8988T (cell line): ENCODE measurements at regions not wholly inside any gene's neighbourhood (a gene's known extent, or its start where the extent isn't known, plus 50 kb on each side); places are given as distances from the start of the nearest gene placed in this dataset.
"Not testable (repeated sequence)": the region's sequence is repeated elsewhere in the genome, so short reads cannot be mapped to it uniquely, and the experiment has no call there.

Experiments used
- DNase-seq: peaks from one replicate; pipeline ENCODE4 v3.0.0; 2011

DNA sequence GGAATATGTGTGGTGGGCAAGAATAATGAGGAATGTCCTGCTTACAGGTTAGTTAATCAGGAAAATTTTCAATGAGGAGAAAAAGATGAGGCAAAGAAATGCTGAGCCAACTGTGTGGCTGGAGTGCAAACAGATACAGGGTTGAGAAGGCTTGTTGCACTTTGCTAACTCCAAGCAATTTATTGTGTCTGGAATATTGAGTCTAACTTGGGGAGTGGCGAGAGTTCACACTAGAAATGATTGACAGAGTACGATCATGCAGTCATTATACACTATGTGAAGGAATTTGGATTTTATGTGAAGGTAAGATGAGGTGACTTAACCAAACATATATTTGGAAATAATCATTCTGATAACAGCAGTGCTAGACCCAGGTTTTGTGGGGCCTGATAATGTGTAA, 185.0 kb upstream of the ELAC2 start:
- no peak for DNase-seq

DNA sequence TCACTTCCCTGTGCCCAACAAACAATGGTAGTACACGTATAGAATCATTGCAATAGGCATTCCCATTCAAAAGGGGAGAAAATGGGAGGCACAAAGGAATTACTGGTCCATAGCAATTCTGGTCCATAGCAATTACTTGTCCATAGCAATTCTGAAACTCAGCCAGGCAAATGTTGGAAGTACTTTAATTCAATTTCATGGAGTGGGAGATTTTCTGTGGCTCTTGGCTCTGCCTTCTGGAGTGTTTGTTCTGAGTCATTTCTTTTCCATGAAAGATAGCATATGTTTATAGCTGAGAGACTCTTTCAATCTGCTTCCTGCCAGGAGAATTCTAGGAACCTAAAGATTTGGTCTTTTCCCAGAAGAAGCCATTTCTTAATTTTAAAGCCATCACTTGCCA, 182.8 kb upstream of the ELAC2 start:
- DNase-seq, result no peak

DNA sequence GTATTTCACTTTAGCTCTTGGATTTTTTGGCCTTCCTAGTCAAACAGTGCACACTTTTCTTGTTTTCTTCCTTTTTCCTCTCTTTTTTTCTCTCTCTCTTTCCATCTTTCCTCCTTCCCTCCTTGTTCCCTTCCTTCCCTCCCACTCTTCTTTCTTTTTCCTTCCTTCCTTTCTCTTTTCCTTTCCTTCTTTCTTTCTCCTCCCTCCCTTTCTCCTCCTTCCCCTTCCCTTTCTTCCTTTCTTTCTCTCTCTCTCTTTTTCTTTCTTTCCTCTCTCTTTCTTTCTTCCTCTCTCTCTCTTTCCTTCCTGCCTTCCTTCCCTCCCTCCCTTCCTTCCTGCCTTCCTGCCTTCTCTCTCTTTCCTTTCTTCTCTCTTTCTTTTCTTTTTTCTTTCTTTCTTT, 181.6 kb upstream of the ELAC2 start:
- DNase-seq, result no peak

DNA sequence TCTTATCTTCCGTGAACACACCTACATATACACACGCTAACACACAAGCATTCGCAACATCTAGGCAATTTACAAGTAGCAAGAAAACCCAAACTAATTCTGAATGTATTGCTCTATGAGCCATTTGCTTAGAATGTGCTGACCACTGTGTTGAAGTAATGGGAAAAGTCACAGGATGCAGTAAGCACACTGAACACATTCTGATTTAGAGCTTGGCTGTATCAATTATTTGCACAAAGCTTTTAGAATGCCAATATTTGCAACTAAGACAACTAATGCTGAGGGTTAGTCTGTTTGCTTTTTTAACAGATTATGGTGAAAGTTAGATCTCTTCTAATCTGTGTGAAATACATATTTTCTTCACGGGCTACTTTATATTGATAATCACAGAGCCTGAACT, 179.8 kb upstream of the ELAC2 start:
- no peak for DNase-seq

DNA sequence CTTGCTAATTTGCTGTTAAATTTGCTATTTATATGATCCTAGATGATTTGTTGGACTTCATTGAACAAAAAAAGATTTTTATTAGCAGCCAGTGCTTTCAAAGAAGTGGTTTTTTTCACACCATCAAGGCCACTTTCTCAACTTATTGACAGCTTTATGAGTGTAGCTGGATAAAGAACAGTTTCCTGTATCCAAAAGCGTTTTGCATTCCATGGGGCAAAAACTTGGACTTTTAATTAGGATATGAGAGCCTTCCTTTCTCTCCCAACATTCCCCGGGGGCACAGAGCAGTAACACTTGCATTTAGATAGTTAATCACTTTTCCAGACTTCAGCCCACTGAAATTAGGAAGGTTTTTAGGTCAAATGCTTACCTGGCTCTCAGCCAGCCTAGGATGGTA, 177.1 kb upstream of the ELAC2 start:
- no peak for DNase-seq

DNA sequence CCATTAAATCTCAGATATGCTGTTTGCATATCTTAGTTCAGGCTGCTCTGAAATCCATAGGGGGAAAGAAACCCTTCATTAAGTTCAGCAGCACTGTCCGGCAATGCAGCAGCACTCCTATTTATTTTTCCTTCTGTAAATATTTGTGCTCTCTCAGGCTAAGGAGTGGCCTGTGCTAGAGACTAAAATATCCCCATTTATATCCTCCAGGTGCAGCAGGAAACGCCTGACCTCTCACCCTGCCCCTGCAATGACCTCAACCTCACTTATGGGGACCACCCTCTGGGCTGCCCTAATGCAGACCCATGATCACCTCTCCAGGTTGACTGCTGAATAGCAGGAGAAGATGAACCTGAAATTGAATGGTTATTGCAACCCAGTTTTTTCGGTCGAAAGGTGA, 165.0 kb upstream of the ELAC2 start:
- no peak for DNase-seq

DNA sequence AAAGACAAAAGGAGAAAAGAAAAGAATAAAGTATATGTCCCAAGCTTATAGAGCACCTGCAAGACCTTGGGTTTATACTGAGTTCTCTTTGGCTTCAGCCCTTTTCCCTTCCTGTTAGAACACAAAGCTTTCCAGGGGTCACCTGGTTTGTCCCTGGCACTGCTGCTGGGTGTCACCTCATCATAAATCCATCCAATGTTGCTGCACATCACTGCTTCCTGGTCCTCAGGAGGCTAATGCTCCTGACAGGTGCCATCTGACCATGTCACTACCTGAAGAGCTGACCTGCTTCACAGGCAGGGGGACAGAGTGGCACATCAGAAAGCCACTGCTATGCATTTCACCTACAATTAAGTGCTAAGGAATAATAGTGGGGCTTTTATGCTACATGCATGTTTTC, 164.6 kb upstream of the ELAC2 start:
- DNase-seq, result no peak

DNA sequence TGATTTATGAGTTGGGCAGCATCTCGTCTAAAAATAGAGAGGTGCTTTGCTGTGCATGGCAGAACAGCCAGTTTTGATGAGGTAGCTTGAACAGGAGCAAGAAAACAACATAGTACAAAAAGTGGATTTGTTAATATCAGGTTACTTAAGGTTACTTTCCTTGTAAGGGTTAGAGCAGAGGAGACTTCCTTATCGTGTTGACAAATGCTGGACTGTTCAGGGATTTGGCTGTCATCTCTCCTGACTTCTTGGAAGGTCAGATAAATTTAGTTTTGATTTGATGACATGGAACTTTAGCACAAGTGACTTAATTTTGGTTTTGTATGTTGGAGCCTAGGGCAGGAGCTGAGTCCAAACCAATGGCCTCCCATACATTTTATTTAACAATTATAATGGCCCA, 163.9 kb upstream of the ELAC2 start:
- DNase-seq, result no peak

DNA sequence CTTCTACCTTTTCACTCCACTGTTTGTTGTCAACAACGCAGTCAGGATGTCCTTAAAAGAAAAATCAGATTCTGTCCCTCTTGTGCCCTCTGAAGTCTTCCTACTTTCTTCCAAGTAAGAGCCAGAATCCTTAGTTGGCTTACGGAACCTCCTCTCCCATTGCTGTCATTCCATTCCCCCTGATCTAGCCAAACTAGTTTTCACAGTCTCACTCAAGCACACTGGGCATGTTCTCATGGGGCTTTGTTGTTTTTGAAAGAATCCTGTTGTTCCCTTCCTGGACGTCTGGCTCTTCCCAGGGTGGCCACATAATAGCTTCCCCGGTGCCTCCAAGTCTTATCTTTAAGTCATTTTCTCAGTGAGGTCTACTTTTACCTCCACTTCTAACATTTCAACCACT, 158.6 kb upstream of the ELAC2 start:
- DNase-seq, result no peak

DNA sequence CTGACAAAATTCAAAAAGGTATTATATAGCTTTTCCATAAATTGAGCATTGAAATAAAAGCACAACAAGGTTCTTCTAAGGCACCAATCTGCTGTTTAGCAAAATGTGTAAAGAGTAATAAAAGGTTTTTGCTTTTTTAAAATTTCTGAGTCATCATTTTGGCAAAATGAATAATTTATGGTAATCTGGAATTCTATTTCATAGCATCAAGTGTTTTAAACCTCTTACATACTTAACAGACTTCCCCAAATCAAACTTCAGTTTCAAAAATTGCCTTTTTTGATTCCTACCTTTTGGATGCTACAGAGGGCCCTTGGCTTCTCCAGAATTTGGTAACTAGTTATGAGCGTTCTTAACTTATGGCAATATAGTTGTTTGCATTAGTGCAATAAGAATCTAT, 154.0 kb upstream of the ELAC2 start:
- DNase-seq, result no peak

DNA sequence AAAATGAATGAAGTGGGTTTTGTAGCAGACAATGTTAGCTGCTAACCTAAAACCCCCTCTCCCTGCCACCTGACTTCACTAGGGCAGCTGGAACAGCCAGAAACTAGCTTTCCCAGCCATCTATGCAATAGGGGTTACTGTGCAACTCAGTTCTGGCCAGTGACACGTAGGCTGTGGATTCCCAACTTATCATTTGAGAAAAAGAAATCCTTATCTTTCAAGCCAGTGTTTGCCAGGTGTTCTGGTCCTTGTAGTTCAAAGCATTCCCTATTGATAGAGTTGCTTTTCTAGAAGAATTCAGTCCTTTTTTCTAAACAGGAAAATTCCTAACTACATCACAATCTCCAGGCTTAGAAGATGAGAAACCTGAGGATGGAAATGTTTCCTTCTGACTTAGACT, 144.5 kb upstream of the ELAC2 start:
- no peak for DNase-seq

DNA sequence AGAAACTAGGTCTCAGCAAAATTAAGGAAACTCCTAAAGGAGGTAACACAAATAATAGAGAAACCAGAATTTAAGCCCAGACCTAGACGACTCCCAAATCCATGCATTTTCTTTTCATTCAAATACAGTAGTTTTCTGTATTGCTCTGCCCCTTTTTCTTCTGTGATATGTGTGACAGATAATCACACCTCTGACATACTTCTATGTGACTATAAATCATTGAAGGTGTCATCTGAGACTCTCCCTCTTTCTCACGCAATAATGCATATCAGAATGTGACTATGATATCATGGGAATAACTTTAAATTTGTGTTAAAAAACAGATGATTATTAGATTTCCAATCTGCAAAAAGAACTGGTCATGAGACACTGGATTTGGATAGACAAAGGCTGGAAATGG, 143.0 kb upstream of the ELAC2 start:
- no peak for DNase-seq

DNA sequence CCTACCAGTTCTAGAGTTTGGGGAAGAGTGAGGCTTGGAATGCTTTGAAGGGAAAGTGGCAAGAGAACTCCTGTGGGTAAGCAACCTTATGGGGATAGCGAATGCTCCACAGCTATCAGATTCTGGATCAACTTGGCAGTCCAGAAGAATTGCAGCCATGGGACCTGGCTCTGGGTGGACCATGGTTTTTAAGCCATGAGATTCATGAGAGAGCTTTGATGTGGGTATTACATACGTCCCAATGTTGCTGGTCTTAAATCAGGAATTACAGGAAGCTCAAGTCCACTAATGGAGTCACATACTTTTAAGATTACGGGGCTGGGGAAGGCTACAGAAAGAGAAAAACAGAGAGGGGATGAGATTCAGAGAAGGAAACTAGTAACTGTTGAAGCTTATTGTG, 142.5 kb upstream of the ELAC2 start:
- DNase-seq, result no peak

DNA sequence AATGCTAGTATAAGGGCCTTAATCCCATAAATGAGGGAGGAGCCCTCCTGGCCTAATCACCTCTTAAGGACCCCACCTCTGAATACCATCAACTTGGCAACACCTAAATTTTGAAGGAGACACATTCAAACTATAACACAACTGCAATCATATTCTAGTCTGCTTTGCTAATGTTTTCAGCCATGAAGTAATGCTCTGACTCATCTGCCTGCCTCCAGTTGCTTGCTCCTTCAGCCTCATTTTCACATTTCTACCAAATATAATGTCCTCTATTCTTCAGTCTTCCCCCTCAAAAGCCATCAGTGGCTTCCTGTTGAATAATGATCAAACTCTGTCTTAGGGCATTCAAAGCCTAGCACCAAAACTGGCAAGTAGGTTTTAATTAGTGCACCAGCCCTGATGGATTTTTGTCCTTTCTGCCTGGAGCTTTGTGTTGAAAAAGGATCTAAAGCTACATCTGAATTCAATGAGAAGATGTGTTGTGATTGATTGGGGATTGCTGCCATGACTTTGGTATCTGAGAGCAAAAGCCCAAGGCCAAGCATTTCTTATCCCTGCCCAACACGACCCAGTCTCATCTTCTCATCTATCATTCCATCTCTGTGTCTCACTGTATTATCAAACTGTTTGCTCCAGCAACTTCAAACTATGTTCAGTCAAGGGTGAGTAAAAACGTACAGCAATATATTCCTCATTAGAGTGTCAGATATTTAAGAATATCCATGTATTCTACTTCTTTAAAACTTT, 140.8 kb upstream of the ELAC2 start:
- no peak for DNase-seq

DNA sequence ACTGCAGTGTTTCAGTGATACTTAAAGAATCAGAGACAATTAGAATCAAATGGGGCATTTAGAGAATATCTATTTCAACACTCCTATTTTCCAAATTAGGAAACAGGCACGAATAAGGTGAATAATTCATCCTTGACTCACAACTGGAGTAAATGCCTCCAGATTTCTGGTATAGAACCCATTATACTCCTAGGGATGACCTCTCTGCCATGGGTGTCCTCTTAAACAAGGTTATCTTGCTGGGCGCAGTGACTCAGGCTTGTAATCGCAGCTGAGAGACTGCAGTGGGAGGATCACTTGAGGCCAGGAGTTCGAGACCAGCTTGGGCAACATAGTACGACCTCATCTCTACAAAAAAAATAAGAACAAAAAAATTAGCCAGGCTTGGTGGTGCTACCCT, 139.8 kb upstream of the ELAC2 start:
- DNase-seq, result no peak

DNA sequence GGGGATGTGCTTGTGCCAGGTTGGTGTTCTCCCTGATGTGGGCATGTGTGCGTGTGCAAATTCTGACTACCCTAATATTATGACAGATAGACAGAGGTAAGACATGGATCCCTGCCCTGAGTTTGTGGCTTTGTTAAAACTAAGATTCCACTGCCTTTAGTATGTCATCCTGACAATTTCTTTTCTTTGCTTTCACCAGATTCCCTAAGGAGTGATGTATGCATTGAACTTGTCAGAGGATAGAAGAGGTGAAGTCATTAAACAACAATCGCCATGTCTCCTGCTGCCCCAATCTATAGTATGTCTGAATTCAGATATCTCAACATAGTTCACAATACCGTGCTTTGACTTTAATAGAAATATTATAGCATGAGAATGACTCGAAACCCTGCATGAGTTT, 137.1 kb upstream of the ELAC2 start:
- DNase-seq, result no peak

DNA sequence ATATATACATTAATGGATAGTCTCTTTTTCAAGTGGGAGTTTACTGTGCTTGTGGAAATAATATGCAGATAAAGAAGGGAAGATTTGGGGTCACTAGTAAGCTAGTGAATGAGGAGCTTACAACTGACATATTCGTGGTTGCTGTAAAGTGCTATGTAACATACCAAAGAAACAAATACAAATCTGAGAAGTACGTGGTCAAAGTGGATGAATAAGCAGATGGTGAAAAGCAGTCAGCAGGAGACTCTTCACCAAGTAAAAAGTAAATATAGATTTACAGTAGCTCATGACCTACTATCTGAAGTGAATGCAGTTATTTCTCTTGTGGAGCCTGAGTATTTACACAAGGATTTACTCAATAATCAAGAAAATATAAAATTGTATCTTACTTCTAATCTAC, 136.6 kb upstream of the ELAC2 start:
- DNase-seq, result no peak

DNA sequence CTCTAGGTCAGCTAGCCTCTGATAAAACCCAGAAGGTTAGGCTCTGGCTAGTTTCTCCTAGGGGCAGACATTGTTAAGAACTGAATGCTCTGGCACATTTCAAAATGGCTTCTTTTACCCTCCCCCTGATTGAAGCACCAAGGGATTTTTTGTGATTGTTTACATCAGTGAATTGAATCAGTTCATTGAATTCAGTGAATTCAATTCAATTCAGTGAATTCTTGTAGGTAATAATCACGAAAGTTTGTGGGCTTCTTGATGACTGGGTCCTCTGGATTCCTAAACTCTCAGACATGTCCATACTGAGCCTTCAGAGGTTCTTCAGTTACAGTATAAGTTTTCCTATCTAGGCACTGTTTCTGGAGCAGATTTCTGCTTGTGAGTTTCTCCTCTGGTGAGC, 135.2 kb upstream of the ELAC2 start:
- DNase-seq, result no peak

DNA sequence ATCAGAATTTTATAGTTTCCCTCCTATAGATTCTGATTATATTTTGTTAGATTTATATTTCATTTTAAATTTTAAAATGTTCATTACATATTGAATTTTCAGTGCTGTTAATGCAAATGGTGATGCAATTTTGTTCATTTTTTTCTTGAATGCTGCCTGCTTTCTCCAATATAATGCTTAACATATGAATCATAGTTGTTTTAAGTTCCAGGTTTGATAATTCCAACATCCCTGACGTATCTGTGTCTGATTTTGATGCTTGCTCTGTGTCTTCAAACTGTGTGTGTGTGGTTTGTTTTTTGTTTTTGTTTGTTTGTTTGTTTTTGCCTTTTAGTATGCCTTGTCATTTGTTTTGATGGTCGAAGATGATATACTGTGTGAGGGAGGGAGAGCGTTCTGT, 134.7 kb upstream of the ELAC2 start:
- no peak for DNase-seq

DNA sequence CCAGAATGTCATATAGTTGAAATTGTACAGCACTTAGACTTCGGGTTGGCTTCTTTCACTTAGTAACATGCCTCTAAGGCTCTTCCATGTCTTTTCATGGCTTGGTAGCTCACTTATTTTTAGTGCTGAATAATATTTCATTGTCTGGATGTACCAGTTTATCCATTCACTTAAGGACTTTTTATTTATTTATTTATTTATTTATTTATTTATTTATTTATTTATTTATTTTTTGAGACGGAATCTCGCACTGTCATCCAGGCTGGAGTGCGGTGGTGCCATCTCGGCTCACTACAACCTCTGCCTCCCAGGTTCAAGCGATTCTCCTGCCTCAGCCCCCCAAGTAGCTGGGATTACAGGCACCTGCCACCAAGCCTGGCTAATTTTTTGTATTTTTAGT, 132.9 kb upstream of the ELAC2 start:
- not testable (repeated sequence) for DNase-seq

DNA sequence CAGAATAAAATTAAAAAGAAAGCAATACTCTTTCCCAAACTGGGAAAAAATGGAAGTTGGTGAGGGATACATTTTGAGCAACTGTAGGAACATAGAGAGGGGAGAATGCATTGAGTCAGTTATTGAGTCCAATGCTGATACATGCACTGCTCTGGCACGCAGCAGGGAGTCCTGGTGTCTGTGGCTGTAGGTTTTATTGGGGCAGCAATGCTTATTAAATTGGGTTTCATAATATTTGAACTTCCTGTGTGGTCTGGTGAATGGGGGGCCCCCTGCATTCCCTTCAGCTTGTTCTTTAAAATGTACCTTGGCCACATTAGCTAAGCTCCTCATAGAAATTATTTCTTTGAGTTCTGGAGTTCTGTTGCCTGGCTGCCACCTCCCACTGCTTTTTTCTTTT, 125.2 kb upstream of the ELAC2 start:
- no peak for DNase-seq

DNA sequence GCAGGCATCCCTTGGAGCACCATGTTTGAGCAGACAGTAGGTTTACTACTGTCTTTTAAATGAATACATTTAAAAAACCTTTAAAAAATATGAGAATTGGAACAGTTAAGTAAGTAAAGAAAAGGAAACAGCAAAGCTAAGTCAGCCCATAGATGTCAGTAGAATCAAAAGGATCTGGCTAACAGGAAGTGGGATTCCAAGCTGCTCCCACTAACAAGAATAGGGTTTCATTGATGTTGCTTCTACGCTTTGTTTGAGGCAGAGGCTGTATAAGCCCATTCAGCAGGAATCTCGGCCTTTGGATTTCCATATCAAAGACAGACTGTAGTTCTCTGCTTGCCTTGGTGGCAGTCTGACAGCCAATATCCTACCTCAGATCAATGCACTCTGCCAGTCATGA, 122.9 kb upstream of the ELAC2 start:
- no peak for DNase-seq

DNA sequence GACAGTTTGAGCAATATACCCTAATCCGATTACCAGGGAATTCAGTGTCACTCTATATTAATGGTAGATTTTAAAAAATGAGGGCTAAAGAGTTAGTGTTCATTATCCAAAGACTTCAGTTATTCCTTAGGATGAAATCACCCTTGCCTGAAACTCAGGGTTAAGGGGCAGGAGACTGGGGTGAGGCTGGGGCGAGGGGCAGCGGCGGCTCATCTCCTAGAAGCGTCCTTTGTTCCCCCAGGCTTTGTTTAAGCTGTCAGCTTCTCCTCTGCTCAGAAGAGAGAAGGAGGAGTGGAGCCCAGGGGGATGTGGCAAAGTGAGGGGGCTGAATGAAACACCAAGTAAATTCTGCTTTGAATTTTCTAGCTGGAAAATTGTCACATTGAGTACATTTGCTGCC, 117.7 kb upstream of the ELAC2 start:
- no peak for DNase-seq

DNA sequence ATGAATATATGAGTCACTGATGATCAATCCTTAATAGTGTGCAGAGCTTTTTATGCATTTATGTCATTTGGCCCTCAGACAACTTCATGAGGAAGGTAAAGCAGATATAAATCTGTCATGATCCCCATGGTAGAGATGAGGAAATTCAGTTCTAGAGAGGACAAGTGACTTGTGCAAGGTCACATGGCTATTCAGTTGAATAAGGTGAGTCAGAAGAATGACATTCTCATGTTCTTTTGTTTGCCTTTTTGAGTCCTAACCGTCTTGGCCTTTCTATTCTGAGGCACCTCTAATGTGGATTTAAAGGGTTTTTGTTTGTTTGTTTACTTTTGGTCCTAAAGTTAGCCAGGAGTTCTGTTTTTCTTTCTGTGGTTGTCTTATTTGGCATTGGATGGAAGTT, 116.2 kb upstream of the ELAC2 start:
- no peak for DNase-seq

DNA sequence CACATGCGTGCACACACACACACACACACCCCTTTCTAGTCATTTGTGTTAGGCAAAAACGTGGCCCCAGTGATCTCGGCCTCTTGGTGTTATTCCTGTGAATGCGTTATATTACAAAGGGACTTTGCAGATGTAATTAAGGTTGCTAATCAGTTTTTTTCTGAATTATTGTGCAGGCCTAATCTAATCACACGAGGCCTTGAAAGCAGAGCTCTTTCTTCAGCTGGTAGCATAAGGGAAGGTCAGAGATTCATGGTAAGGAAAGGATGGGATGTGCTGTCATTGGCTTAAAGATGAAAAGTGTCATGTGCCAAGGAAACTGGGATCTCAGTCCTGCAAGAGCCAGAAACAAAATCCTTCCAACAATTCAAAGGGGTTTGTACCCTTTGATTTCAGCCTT, 113.4 kb upstream of the ELAC2 start:
- DNase-seq, result no peak

DNA sequence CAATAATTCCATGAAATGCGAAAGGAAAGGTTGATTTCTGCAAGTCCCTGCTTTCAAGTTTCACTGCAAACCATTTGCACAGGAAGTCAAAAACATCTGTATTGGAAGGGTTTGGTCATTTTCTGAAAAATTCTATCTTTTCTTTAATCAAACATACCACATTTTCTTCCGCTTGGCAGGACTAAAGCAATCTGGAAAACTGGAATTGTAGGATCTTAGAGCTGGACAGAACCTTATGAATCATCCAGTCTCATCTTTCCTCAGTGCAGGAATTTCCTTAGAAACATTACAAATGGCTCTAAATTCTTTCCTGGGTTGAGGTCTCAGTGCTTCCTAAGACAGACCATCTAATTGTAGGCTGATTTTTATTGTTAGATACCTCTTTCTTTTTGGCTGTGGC, 111.5 kb upstream of the ELAC2 start:
- DNase-seq, result no peak
